GM12878 (cell line): ENCODE measurements at regions not wholly inside any gene's neighbourhood (a gene's known extent, or its start where the extent isn't known, plus 50 kb on each side); places are given as distances from the start of the nearest gene placed in this dataset.

Experiments
- CHD2 ChIP-seq: IDR thresholded peaks from 2 replicates; pipeline ENCODE4 v1.6.1; 2011; ENCODE audit warnings: low read depth, low read length, improper control_type of control experiment, borderline replicate concordance
- EP300 ChIP-seq, 2 experiments: fragments of 150-350 bp in 1 of 2; IDR thresholded peaks; 2 replicates each; pipeline ENCODE4 v1.6.1; 2011 to 2012; ENCODE audit warnings: low read depth in 2 of 2, low read length in 2 of 2, borderline replicate concordance in 1 of 2, improper control_type of control experiment in 1 of 2, inconsistent platforms in 1 of 2; ENCODE audit not compliant: control insufficient read depth in 1 of 2
- NFYB ChIP-seq: IDR thresholded peaks from 2 replicates; pipeline ENCODE4 v1.6.1; 2011; ENCODE audit warnings: low read depth, mild to moderate bottlenecking, low read length, improper control_type of control experiment, moderate library complexity; ENCODE audit not compliant: insufficient read depth
- POLR2A ChIP-seq: IDR thresholded peaks from 2 replicates; pipeline ENCODE4 v1.6.1; 2011; ENCODE audit warnings: low read depth, mild to moderate bottlenecking, low read length
- RFX5 ChIP-seq: IDR thresholded peaks from 2 replicates; pipeline ENCODE4 v1.6.1; 2011; ENCODE audit warnings: low read depth, low read length, improper control_type of control experiment
- SRF ChIP-seq, 2 experiments: IDR thresholded peaks; 2 replicates each; pipeline ENCODE4 v1.6.1; 2011; ENCODE audit warnings: low read depth in 2 of 2, low read length in 2 of 2, mild to moderate bottlenecking in 1 of 2, moderate library complexity in 1 of 2
- ZNF274 ChIP-seq: IDR thresholded peaks from one replicate; pipeline ENCODE4 v1.8.0; 2011; ENCODE audit not compliant: insufficient read length, insufficient read depth
- TF ChIP-seq, protein P1 (sequence below), 3 experiments: IDR thresholded peaks in 2 of 3; conservative IDR thresholded peaks in 1 of 3; 2 replicates each; pipeline ENCODE4 v1.5.1; 2011; ENCODE audit warnings: low read depth in 3 of 3, low read length in 3 of 3, mild to moderate bottlenecking in 3 of 3, control low read depth in 2 of 3, moderate library complexity in 2 of 3, inconsistent platforms in 1 of 3, mixed read lengths in 1 of 3; ENCODE audit not compliant: control insufficient read depth in 2 of 3, insufficient read depth in 1 of 3; ENCODE audit errors: extremely low read depth in 1 of 3
- TF ChIP-seq, protein P2 (sequence below): IDR thresholded peaks from 2 replicates; pipeline ENCODE4 v1.6.1; 2011; ENCODE audit warnings: low read depth, low read length, improper control_type of control experiment, borderline replicate concordance
- TF ChIP-seq, protein P3 (sequence below): fragments of 450-650 bp; formaldehyde crosslinking; IDR thresholded peaks from 2 replicates; pipeline ENCODE4 v1.4.0; 2022; ENCODE audit warnings: mild to moderate bottlenecking, moderate library complexity

DNA sequence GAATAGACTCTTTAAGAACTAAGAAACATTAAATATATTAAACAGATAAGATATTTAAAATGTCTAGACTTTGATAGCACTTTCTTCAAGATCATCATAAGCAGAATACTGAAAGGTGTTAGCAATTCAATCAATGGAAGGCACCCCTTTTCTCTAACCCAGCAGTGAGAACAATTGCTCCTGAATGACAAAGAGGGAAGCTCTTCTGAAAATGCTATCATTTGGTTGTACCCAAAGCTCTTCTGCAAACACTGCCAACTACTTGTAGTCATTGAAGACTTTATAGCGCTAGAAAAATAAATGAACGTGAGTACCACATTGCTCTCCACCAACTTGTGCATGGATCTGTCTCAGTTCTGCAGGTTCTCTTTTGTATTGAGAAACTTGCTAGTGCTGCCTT is 62.2 kb upstream of the LMO3 start:
- TF ChIP-seq, protein P1, sequence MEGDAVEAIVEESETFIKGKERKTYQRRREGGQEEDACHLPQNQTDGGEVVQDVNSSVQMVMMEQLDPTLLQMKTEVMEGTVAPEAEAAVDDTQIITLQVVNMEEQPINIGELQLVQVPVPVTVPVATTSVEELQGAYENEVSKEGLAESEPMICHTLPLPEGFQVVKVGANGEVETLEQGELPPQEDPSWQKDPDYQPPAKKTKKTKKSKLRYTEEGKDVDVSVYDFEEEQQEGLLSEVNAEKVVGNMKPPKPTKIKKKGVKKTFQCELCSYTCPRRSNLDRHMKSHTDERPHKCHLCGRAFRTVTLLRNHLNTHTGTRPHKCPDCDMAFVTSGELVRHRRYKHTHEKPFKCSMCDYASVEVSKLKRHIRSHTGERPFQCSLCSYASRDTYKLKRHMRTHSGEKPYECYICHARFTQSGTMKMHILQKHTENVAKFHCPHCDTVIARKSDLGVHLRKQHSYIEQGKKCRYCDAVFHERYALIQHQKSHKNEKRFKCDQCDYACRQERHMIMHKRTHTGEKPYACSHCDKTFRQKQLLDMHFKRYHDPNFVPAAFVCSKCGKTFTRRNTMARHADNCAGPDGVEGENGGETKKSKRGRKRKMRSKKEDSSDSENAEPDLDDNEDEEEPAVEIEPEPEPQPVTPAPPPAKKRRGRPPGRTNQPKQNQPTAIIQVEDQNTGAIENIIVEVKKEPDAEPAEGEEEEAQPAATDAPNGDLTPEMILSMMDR (IDR thresholded peaks at IDR 0.05 in 2 of 3, conservative IDR thresholded peaks at IDR 0.05 in 1 of 3; ENCODE audit: control insufficient read depth in 2 of 3, extremely low read depth in 1 of 3, insufficient read depth in 1 of 3, low read depth in 3 of 3, low read length in 3 of 3), result no peak
- TF ChIP-seq POLR2A (no peak), RFX5 (no peak), SRF (IDR thresholded peaks at IDR 0.05; ENCODE audit: low read depth in 2 of 2, low read length in 2 of 2) (no peak), ZNF274 (no peak), CHD2 (no peak), EP300 (IDR thresholded peaks at IDR 0.05; ENCODE audit: borderline replicate concordance in 1 of 2, control insufficient read depth in 1 of 2, low read depth in 2 of 2, low read length in 2 of 2) (no peak), NFYB (no peak)
- TF ChIP-seq, protein P2, sequence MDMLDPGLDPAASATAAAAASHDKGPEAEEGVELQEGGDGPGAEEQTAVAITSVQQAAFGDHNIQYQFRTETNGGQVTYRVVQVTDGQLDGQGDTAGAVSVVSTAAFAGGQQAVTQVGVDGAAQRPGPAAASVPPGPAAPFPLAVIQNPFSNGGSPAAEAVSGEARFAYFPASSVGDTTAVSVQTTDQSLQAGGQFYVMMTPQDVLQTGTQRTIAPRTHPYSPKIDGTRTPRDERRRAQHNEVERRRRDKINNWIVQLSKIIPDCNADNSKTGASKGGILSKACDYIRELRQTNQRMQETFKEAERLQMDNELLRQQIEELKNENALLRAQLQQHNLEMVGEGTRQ, result no peak
- TF ChIP-seq, protein P3, sequence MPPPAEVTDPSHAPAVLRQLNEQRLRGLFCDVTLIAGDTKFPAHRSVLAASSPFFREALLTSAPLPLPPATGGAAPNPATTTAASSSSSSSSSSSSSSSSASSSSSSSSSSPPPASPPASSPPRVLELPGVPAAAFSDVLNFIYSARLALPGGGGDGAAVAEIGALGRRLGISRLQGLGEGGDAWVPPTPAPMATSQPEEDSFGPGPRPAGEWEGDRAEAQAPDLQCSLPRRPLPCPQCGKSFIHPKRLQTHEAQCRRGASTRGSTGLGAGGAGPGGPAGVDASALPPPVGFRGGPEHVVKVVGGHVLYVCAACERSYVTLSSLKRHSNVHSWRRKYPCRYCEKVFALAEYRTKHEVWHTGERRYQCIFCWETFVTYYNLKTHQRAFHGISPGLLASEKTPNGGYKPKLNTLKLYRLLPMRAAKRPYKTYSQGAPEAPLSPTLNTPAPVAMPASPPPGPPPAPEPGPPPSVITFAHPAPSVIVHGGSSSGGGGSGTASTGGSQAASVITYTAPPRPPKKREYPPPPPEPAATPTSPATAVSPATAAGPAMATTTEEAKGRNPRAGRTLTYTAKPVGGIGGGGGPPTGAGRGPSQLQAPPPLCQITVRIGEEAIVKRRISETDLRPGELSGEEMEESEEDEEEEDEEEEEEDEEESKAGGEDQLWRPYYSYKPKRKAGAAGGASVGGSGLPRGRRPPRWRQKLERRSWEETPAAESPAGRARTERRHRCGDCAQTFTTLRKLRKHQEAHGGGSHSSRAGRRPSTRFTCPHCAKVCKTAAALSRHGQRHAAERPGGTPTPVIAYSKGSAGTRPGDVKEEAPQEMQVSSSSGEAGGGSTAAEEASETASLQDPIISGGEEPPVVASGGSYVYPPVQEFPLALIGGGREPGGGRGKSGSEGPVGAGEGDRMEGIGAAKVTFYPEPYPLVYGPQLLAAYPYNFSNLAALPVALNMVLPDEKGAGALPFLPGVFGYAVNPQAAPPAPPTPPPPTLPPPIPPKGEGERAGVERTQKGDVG, result no peak
